PC-3 (cell line): ENCODE measurements at regions not wholly inside any gene's neighbourhood (a gene's known extent, or its start where the extent isn't known, plus 50 kb on each side); places are given as distances from the start of the nearest gene placed in this dataset.

Source experiments
- ATAC-seq: fragments of 200-7000 bp; cut with Tn5 transposase; 2 replicates; pipeline ENCODE4 v1.9.1; 2020; ENCODE audit warnings: mild to moderate bottlenecking, moderate library complexity
- BruUV-seq: library from RNA; stranded (reverse); fragments of 400-500 nt; replicated peaks from 2 replicates; lab custom pipeline; 2021; lab: Mats Ljungman, UMichigan
- CTCF ChIA-PET: fragments of 300-600 bp; sonication (Branson Sonifier 250); formaldehyde crosslinking; loops from one replicate; lab custom pipeline; 2022; ENCODE audit warnings: antibody characterized with exemption; lab: Charles Lee
- POLR2A ChIA-PET: fragments of 300-600 bp; sonication (Branson Sonifier 250); formaldehyde crosslinking; loops from one replicate; lab custom pipeline; 2022; ENCODE audit warnings: antibody characterized with exemption; ENCODE audit not compliant: unreplicated experiment; lab: Charles Lee
- DNase-seq: peaks from one replicate; pipeline ENCODE4 v3.0.0-alpha.2; 2015
- H2AFZ ChIP-seq: fragments of 300-600 bp; sonication (generic); 2 replicates; pipeline ENCODE4 v1.6.0; 2016; ENCODE audit warnings: antibody characterized with exemption, low read length
- H3F3A ChIP-seq: fragments of 300-600 bp; sonication (generic); one replicate; pipeline ENCODE4 v1.6.0; 2017; ENCODE audit warnings: antibody characterized with exemption, low read length, control low read depth, mild to moderate bottlenecking; ENCODE audit not compliant: unreplicated experiment
- H3K27ac ChIP-seq: fragments of 300-600 bp; sonication (generic); 2 replicates; pipeline ENCODE4 v1.5.1; 2016; ENCODE audit warnings: mild to moderate bottlenecking, low read length
- H3K27me3 ChIP-seq: fragments of 300-600 bp; sonication (generic); 2 replicates; pipeline ENCODE4 v1.6.1; 2016; ENCODE audit warnings: low read length, mixed read lengths
- H3K36me3 ChIP-seq: fragments of 300-600 bp; sonication (generic); 2 replicates; pipeline ENCODE4 v1.6.1; 2016; ENCODE audit warnings: low read depth, mixed run types, low read length, mixed read lengths
- H3K4me1 ChIP-seq: fragments of 300-600 bp; sonication (generic); 2 replicates; pipeline ENCODE4 v1.5.1; 2016; ENCODE audit warnings: low read length; ENCODE audit not compliant: insufficient read depth
- H3K4me2 ChIP-seq: fragments of 300-600 bp; sonication (generic); 2 replicates; pipeline ENCODE4 v1.6.0; 2016; ENCODE audit warnings: low read length
- H3K4me3 ChIP-seq: fragments of 300-600 bp; sonication (generic); 2 replicates; pipeline ENCODE4 v1.5.1; 2016; ENCODE audit warnings: mild to moderate bottlenecking, low read length, mixed read lengths
- H3K79me2 ChIP-seq: fragments of 300-600 bp; sonication (generic); 2 replicates; pipeline ENCODE4 v1.6.1; 2017; ENCODE audit warnings: low read length, mixed read lengths
- H3K9ac ChIP-seq: fragments of 300-600 bp; sonication (generic); 2 replicates; pipeline ENCODE4 v1.6.0; 2016; ENCODE audit warnings: mild to moderate bottlenecking, low read length
- H3K9me2 ChIP-seq: fragments of 300-600 bp; sonication (generic); replicated peaks from 2 replicates; pipeline ENCODE4 v1.6.1; 2016; ENCODE audit warnings: mixed run types, low read length, mixed read lengths
- H3K9me3 ChIP-seq: fragments of 300-600 bp; sonication (generic); 2 replicates; pipeline ENCODE4 v1.6.1; 2016; ENCODE audit warnings: low read length, mixed read lengths
- H4K20me1 ChIP-seq: fragments of 300-600 bp; sonication (generic); 2 replicates; pipeline ENCODE4 v1.6.1; 2016; ENCODE audit warnings: low read length, mixed read lengths
- CTCF ChIP-seq: fragments of 300-600 bp; sonication (generic); conservative IDR thresholded peaks from 2 replicates; pipeline ENCODE4 v1.5.1; 2017; ENCODE audit warnings: antibody characterized with exemption, low read depth, mild to moderate bottlenecking, low read length
- EZH2 ChIP-seq: fragments of 300-600 bp; sonication (generic); IDR thresholded peaks from one replicate; pipeline ENCODE4 v1.6.1; 2017; ENCODE audit warnings: antibody characterized with exemption, mild to moderate bottlenecking, low read length; ENCODE audit not compliant: unreplicated experiment
- EZH2phosphoT487 ChIP-seq: fragments of 300-600 bp; sonication (generic); IDR thresholded peaks from 2 replicates; pipeline ENCODE4 v1.6.1; 2018; ENCODE audit warnings: mild to moderate bottlenecking, antibody characterized with exemption, low read length, borderline replicate concordance
- intact Hi-C: fragments of 100-400 bp; cut with micrococcal nuclease; formaldehyde crosslinking; loops from 2 replicates; pipeline ENCODE4 v1.9.0; 2023

- Histone ChIP-seq H3K9me3 (no peaks in the 10 kb centered on the region), H3K9me2 (no peaks in the 10 kb centered on the region), H3K36me3 (no peaks in the 10 kb centered on the region), H3K4me1 (no peaks in the 10 kb centered on the region), H3K4me3 (no peak overlapping the region), H4K20me1 (no peaks in the 10 kb centered on the region), H3K27ac (no peak overlapping the region), H3K27me3 (peaks cover 61% of the 10 kb centered on the region), H3K79me2 (no peaks in the 10 kb centered on the region), H3K4me2 (no peak overlapping the region), H3K9ac (no peak overlapping the region), H2AFZ (no peak overlapping the region), H3F3A (no peaks in the 10 kb centered on the region)
- ATAC-seq, result no peak
- DNase-seq, result no peak
- ChIA-PET CTCF (no interaction called here), POLR2A (interaction anchor here (0.6 kb wide), 1 partner anchor 717 kb away, joined by 5 read pairs; the partner anchor contains the start of gene WDR77)
- no TSS peak for BruUV-seq
- intact Hi-C loops, result no loop called here
- TF ChIP-seq CTCF, result no peak
- TF ChIP-seq EZH2phosphoT487, result no peak
- no peak for TF ChIP-seq EZH2
These were observed 175.9 kb upstream of the KCND3 start for GRCh38 chr1:112165375-112165774.

DNA sequence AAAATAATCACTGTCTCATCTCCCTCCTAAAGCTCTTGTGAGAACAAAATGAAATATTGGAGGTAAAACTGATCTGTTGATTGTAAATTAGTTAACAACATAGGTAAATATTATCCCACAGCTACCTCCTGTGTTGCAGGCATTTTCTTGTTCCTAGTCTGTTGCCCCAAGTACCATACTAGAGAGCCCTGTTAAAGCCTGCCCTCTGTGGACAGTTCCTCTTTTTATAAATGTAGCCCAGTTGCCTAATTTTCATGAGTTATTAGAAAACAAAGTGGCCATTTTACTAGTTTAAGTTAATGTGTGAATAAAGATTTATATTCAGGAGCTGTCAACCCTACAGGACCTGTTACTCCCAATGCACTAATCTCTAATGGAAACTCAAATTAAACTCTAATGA, 180.0 kb upstream of the KCND3 start:
- Histone ChIP-seq H4K20me1 (no peaks in the 10 kb centered on the region), H2AFZ (no peak overlapping the region), H3K27ac (no peak overlapping the region), H3K4me3 (no peak overlapping the region), H3K4me2 (no peak overlapping the region), H3K4me1 (no peaks in the 10 kb centered on the region), H3K9me2 (no peaks in the 10 kb centered on the region), H3K9me3 (no peaks in the 10 kb centered on the region), H3K36me3 (no peaks in the 10 kb centered on the region), H3K9ac (no peak overlapping the region), H3F3A (no peaks in the 10 kb centered on the region), H3K79me2 (no peaks in the 10 kb centered on the region), H3K27me3 (peaks cover 38% of the 10 kb centered on the region)
- BruUV-seq, result no TSS peak
- DNase-seq (no peak), ATAC-seq (no peak)
- intact Hi-C loops, result no loop called here
- TF ChIP-seq CTCF (no peak), EZH2phosphoT487 (no peak), EZH2 (no peak)
- CTCF ChIA-PET, result no interaction called here
- POLR2A ChIA-PET, result no interaction called here

DNA sequence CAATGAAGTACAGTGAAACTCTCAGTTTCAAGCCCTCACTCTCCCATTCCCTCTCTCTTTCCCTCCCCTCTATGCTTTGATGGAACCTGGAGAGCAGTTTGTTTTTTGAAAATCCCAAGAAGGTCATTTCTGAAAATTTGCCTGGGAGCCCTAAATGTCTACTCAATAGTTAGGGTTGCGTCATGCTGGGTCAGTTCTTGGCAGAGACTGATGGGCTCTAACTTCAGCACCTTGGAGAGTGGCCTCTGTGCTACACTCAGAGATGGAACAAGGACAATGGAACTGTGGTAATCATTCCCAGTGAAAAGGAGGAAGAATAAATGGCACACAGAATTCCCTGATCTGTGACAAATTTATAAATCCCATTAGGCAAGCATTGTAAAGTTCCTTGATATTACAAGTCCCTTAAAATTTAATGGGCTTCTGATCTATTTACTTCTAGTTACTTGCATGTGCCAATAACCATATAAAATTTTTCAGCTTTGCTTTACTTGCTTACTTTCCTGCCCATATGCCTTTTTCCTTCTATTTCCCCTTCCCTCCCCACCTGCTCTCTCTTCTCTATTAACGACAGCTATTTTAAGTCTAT, 182.9 kb upstream of the KCND3 start:
- Histone ChIP-seq H3F3A (no peaks in the 10 kb centered on the region), H3K9me3 (no peaks in the 10 kb centered on the region), H4K20me1 (no peaks in the 10 kb centered on the region), H3K4me3 (no peak overlapping the region), H3K27me3 (peaks cover 9% of the 10 kb centered on the region; the same call in 1 of the 2 replicates), H2AFZ (no peak overlapping the region), H3K27ac (no peak overlapping the region), H3K36me3 (no peaks in the 10 kb centered on the region), H3K4me2 (no peak overlapping the region), H3K4me1 (no peaks in the 10 kb centered on the region), H3K9me2 (no peaks in the 10 kb centered on the region), H3K9ac (no peak overlapping the region), H3K79me2 (no peaks in the 10 kb centered on the region)
- CTCF ChIA-PET, result no interaction called here
- peak; percentile 60 for DNase-seq
- intact Hi-C loops, result no loop called here
- no TSS peak for BruUV-seq
- TF ChIP-seq CTCF, result no peak
- no peak for TF ChIP-seq EZH2phosphoT487
- no peak for TF ChIP-seq EZH2
- ATAC-seq, result no peak
- POLR2A ChIA-PET, result no interaction called here
